RWPE1 (cell line): ENCODE measurements at regions not wholly inside any gene's neighbourhood (a gene's known extent, or its start where the extent isn't known, plus 50 kb on each side); places are given as distances from the start of the nearest gene placed in this dataset.
A peak's percentile ranks its signal among the peaks of the same experiment; 100 is the strongest.

ENCODE experiments used
- CTCF ChIA-PET: fragments of 350-600 bp; sonication (Branson Sonifier 250); formaldehyde crosslinking; extraction: SDS; loops from one replicate; lab custom pipeline; 2021; lab: Yijun Ruan, JAX
- POLR2A ChIA-PET: fragments of 400-600 bp; formaldehyde crosslinking; extraction: SDS; loops from one replicate; lab custom pipeline; 2020; ENCODE audit warnings: antibody characterized with exemption; ENCODE audit not compliant: low non-redundant PET; lab: Yijun Ruan, JAX
- DNase-seq: peaks from one replicate; pipeline ENCODE4 v3.0.0; 2012; ENCODE audit warnings: low spot score
- H3K27ac ChIP-seq: fragments of 450-650 bp; 2 replicates; pipeline ENCODE4 v1.5.1; 2017
- TF ChIP-seq, protein P1 (sequence below): fragments of 450-650 bp; conservative IDR thresholded peaks from 2 replicates; pipeline ENCODE4 v1.5.1; 2017; ENCODE audit warnings: low read depth, mild to moderate bottlenecking

GRCh38 chr14:59098377-59098776 lies 90.1 kb upstream of the DAAM1 start:
- TF ChIP-seq, protein P1, sequence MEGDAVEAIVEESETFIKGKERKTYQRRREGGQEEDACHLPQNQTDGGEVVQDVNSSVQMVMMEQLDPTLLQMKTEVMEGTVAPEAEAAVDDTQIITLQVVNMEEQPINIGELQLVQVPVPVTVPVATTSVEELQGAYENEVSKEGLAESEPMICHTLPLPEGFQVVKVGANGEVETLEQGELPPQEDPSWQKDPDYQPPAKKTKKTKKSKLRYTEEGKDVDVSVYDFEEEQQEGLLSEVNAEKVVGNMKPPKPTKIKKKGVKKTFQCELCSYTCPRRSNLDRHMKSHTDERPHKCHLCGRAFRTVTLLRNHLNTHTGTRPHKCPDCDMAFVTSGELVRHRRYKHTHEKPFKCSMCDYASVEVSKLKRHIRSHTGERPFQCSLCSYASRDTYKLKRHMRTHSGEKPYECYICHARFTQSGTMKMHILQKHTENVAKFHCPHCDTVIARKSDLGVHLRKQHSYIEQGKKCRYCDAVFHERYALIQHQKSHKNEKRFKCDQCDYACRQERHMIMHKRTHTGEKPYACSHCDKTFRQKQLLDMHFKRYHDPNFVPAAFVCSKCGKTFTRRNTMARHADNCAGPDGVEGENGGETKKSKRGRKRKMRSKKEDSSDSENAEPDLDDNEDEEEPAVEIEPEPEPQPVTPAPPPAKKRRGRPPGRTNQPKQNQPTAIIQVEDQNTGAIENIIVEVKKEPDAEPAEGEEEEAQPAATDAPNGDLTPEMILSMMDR = no peak
- ChIA-PET POLR2A (no interaction called here), CTCF (no interaction called here)
- peak; percentile 34 for DNase-seq
- no peak overlapping the region for H3K27ac ChIP-seq

DNA sequence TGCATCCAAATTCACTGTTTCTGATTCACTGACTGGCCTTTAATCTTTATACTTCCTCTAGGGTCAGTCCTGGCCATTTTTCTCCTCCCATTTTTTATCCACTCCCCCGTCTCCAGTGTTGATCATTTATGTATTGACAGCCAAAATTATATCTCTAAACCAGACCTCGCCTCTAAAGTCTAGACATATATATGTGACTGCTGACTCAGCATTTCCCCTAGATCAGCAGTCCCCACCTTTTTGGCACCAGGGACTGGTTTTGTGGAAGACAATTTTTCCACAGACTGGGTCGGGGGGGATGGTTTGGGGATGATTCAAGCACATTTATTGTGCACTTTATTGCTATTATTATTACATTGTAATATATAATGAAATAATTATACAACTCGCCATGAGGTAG lies 88.3 kb upstream of the DAAM1 start:
- TF ChIP-seq, protein P1 = no peak
- DNase-seq = no peak
- CTCF ChIA-PET = no interaction called here
- POLR2A ChIA-PET = no interaction called here
- no peak overlapping the region for H3K27ac ChIP-seq

DNA sequence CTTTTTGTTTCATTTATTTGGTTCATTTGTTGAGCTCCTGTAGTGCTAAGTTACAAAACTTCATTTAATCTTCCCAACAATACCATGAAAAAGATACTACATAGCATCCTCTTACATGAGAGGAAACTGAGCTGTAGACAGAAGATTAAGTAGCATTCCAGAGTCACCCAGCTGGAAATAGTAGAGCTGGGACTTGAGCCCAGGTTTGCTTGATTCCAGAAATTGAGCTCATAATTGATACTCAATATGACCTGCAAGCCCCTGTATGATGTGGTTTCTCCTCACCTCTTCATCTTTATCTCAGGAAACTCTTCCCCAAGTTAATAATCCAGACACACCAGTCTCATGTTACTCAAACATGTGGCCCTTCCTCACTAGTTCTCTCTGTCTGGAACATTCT lies 87.0 kb upstream of the DAAM1 start:
- TF ChIP-seq, protein P1 = no peak
- no peak for DNase-seq
- POLR2A ChIA-PET = no interaction called here
- no peak overlapping the region for H3K27ac ChIP-seq
- CTCF ChIA-PET = no interaction called here

GRCh38 chr14:59103396-59103795 lies 85.1 kb upstream of the DAAM1 start:
- POLR2A ChIA-PET = no interaction called here
- H3K27ac ChIP-seq = no peak overlapping the region
- DNase-seq = no peak
- TF ChIP-seq, protein P1 = no peak
- CTCF ChIA-PET = interaction anchor here (0.5 to 0.6 kb wide), 3 partner anchors 12 to 795 kb away, joined by 3 to 4 read pairs (median 3); no protein-coding TSS in a partner anchor

DNA sequence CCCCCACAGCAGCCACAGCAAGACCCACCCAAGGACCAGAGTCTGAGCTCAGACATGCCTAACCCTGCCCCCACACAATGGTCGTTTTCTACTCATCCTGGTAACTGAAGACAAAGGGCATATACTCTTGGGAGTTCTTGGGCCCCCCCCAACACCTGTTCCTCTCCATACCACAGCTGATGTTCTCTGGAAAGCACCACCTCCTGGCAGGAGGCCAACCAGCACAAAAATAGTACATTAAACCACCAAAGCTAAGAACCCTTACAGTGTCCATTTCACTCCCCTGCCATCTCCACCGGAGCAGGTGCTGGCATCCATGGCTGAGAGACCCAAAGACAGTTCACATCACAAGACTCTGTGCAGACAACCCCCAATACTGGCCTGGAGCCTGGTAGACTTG lies 80.6 kb upstream of the DAAM1 start:
- ChIA-PET POLR2A (no interaction called here), CTCF (interaction anchor here (0.5 to 0.6 kb wide), 2 partner anchors 53 to 1001 kb away, joined by 3 read pairs; no protein-coding TSS in a partner anchor)
- no peak for DNase-seq
- TF ChIP-seq, protein P1 = no peak
- H3K27ac ChIP-seq = no peak overlapping the region

GRCh38 chr14:59116984-59117415 lies 71.5 kb upstream of the DAAM1 start:
- TF ChIP-seq, protein P1 = no peak
- CTCF ChIA-PET = no interaction called here
- no peak overlapping the region for H3K27ac ChIP-seq
- POLR2A ChIA-PET = no interaction called here
- peak; percentile 63 for DNase-seq
